ENCODE measurements at regions not wholly inside any gene's neighbourhood (a gene's known extent, or its start where the extent isn't known, plus 50 kb on each side); places are given as distances from the start of the nearest gene placed in this dataset.

DNA sequence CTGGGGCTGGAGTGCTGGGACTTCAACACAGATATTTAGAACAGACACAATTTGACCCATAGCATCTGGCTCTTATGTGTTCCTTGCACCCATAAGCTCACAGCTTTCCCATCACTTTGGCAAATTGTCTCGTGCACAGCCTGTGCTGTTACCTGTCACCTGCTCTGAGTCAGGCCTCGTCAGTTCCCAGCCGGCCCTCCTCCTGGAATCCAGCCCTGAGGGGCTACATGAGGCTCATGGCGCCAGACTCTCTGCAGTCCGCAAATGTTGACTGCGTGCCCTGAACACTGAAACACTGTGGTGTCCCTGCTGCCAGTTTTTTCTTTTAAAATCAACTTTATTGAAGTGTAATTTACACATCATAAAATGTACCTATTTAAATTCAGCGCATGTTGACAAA, 65.4 kb upstream of the BZW1 start:
- TF ChIP-seq ZSCAN31 (CRISPR knock-in tag; IDR thresholded peaks at IDR 0.05; ENCODE audit: low read depth) (no peak), HNF4G (IDR thresholded peaks at IDR 0.05; ENCODE audit: borderline replicate concordance, low read depth, low read length) (no peak), HNF4G (CRISPR knock-in tag; IDR thresholded peaks at IDR 0.05; ENCODE audit: borderline replicate concordance, low read depth) (no peak)
- no TSS peak for BruUV-seq (replicated peaks)
- intact Hi-C loops (cut with micrococcal nuclease; ENCODE audit: unreplicated experiment) (loop anchor here (5.0 to 10.0 kb wide), 3 partner anchors 34 to 138 kb away; partner anchors contain the start of genes NIF3L1 and PPIL3), in situ Hi-C loops (cut with HindIII; ENCODE audit: extremely low pct_ligation_motif_present, low pct_unique_long_range_greater_than_20kb) (no loop called here)
- Histone ChIP-seq H2AFZ (ENCODE audit: low read length) (no peak overlapping the region), H3K27me3 (ENCODE audit: control insufficient read depth in 1 of 2, insufficient read depth in 2 of 2, low read length in 2 of 2) (peaks cover 0 to 13% of the 10 kb centered on the region in 2 experiments; a peak in 2 of 5 replicates), H3K9me3 (ENCODE audit: low read length) (no peaks in the 10 kb centered on the region), H3K4me2 (ENCODE audit: low read depth, low read length) (no peak overlapping the region), H3K4me1 (ENCODE audit: insufficient read depth, low read length) (peaks cover 62% of the 10 kb centered on the region), H3K9ac (ENCODE audit: insufficient read depth, low read depth, low read length) (no peak overlapping the region), H4K20me1 (ENCODE audit: insufficient read depth, low read length) (no peaks in the 10 kb centered on the region), H3K27ac (ENCODE audit: extremely low read length, insufficient read depth, low read length) (no peak overlapping the region), H3K36me3 (replicated peaks in 1 of 2; ENCODE audit: control insufficient read depth in 1 of 2, insufficient read depth in 2 of 2, low read length in 2 of 2) (no peaks in the 10 kb centered on the region), H3K4me3 (replicated peaks in 1 of 3; ENCODE audit: insufficient read depth in 1 of 3, low read depth in 2 of 3, low read length in 3 of 3) (no peak overlapping the region), H3K79me2 (ENCODE audit: insufficient read depth, low read length) (no peaks in the 10 kb centered on the region)
- ATAC-seq (no peak), DNase-seq (ENCODE audit: low spot score) (no peak), FAIRE-seq (no peak)
- ChIA-PET POLR2A (interaction anchor here (0.9 to 4.5 kb wide), 3 partner anchors 12 to 118 kb away, joined by 4 to 140 read pairs (median 19); partner anchors contain the start of gene CLK1), CTCF (ENCODE audit: low intra/inter-chr PET ratio, low total read pairs) (no interaction called here)
- WGBS (ENCODE audit: low lambda C conversion rate) = 84% methylated on average over 7 of the region's 7 CpGs

DNA sequence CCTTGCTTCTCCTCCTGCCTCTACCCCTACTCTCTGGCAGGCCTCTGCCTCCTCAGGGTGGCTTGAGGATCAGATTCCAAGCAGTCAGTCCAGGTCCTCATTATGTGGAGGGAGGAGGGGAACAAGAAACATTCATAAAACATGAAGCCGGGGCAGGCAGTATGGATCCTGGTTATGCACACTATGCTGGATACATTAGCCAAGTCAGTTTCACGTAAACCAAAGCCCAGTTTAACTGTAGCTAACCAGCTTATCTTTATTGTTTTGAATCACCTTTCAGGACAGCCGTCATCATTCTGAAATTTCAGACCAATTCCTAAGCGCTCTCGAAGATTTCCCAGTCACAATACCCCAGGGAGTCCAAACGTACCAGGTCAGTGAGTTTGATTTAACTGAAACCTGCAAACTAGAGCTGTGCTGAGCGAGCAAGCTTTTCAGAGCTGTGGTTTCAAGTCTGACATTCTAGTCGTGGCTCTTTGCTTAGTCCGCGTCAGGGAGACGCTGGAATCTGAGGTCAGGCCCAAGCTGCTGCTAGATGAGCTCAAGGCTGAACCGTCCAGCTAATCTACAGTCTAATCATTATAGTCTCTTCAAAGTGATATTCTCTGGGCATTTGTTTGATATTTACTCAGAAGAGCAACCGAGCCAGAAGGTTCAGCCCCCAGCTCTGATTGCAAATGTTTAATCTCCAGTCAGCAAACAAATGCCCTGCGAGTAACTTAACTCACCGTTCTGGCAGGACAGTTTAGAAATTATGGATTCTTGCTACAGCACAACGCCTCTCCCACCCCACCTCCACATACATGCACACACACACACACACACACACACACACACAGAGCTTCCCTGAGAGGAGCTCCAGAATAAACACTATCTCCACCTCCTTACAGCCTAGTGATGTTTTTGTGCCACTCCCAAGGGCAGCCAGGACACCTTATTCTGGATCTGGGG, 63.8 kb upstream of the BZW1 start:
- Histone ChIP-seq H3K9me3 (ENCODE audit: low read length) (no peaks in the 10 kb centered on the region), H3K9ac (ENCODE audit: insufficient read depth, low read depth, low read length) (peak overlapping the region; percentile 60), H3K79me2 (ENCODE audit: insufficient read depth, low read length) (no peaks in the 10 kb centered on the region), H3K27me3 (ENCODE audit: control insufficient read depth in 1 of 2, insufficient read depth in 2 of 2, low read length in 2 of 2) (peaks cover 0 to 7% of the 10 kb centered on the region in 2 experiments; a peak in 2 of 5 replicates), H3K4me1 (ENCODE audit: insufficient read depth, low read length) (peaks cover 57% of the 10 kb centered on the region), H3K4me2 (ENCODE audit: low read depth, low read length) (peak overlapping the region; percentile 87), H3K36me3 (replicated peaks in 1 of 2; ENCODE audit: control insufficient read depth in 1 of 2, insufficient read depth in 2 of 2, low read length in 2 of 2) (no peaks in the 10 kb centered on the region), H3K27ac (ENCODE audit: extremely low read length, insufficient read depth, low read length) (peak overlapping the region; percentile 68), H3K4me3 (replicated peaks in 1 of 3; ENCODE audit: insufficient read depth in 1 of 3, low read depth in 2 of 3, low read length in 3 of 3) (peak overlapping the region; percentile 30 to 51 (median 46)), H2AFZ (ENCODE audit: low read length) (peak overlapping the region; percentile 37), H4K20me1 (ENCODE audit: insufficient read depth, low read length) (no peaks in the 10 kb centered on the region)
- ChIA-PET POLR2A (interaction anchor here (0.9 to 4.5 kb wide), 20 partner anchors 8 to 1033 kb away, joined by 3 to 140 read pairs (median 7); partner anchors contain the start of genes ALS2, AOX1, BZW1 and CLK1), CTCF (ENCODE audit: low intra/inter-chr PET ratio, low total read pairs) (interaction anchor here (0.6 kb wide), 1 partner anchor 119 kb away, joined by 4 read pairs; no protein-coding TSS in a partner anchor)
- under 1% methylated on average over 16 of the region's 16 CpGs for WGBS (ENCODE audit: low lambda C conversion rate)
- FAIRE-seq = peak; percentile 98
- ATAC-seq = peak; percentile 94
- peak; percentile 99 for DNase-seq (ENCODE audit: low spot score)
- intact Hi-C loops (cut with micrococcal nuclease; ENCODE audit: unreplicated experiment) = loop anchor here (1.0 to 10.0 kb wide), 4 partner anchors 8 to 137 kb away; partner anchors contain the start of genes NIF3L1 and PPIL3
- in situ Hi-C loops (cut with HindIII; ENCODE audit: extremely low pct_ligation_motif_present, low pct_unique_long_range_greater_than_20kb) = no loop called here
- TSS peak; percentile 89 for BruUV-seq (replicated peaks)
- TF ChIP-seq JUNB (CRISPR knock-in tag; IDR thresholded peaks at IDR 0.05; ENCODE audit: borderline replicate concordance) (peak; percentile 35; the same call in 1 of the 2 replicates), POLR2AphosphoS5 (IDR thresholded peaks at IDR 0.05; ENCODE audit: low read depth, low read length) (no peak), ZNF543 (CRISPR knock-in tag; IDR thresholded peaks at IDR 0.05) (0 out of 2 replicates have a peak, but pooled peaks have one; percentile 45), ZNF644 (CRISPR knock-in tag; IDR thresholded peaks at IDR 0.05; ENCODE audit: low read depth) (no peak), ZNF34 (CRISPR knock-in tag; IDR thresholded peaks at IDR 0.05; ENCODE audit: borderline replicate concordance) (no peak; the same call in 1 of the 2 replicates)
- TF ChIP-seq, protein P1, sequence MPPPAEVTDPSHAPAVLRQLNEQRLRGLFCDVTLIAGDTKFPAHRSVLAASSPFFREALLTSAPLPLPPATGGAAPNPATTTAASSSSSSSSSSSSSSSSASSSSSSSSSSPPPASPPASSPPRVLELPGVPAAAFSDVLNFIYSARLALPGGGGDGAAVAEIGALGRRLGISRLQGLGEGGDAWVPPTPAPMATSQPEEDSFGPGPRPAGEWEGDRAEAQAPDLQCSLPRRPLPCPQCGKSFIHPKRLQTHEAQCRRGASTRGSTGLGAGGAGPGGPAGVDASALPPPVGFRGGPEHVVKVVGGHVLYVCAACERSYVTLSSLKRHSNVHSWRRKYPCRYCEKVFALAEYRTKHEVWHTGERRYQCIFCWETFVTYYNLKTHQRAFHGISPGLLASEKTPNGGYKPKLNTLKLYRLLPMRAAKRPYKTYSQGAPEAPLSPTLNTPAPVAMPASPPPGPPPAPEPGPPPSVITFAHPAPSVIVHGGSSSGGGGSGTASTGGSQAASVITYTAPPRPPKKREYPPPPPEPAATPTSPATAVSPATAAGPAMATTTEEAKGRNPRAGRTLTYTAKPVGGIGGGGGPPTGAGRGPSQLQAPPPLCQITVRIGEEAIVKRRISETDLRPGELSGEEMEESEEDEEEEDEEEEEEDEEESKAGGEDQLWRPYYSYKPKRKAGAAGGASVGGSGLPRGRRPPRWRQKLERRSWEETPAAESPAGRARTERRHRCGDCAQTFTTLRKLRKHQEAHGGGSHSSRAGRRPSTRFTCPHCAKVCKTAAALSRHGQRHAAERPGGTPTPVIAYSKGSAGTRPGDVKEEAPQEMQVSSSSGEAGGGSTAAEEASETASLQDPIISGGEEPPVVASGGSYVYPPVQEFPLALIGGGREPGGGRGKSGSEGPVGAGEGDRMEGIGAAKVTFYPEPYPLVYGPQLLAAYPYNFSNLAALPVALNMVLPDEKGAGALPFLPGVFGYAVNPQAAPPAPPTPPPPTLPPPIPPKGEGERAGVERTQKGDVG (CRISPR knock-in tag; IDR thresholded peaks at IDR 0.05; ENCODE audit: borderline replicate concordance) = no peak
- TF ChIP-seq, protein P2, sequence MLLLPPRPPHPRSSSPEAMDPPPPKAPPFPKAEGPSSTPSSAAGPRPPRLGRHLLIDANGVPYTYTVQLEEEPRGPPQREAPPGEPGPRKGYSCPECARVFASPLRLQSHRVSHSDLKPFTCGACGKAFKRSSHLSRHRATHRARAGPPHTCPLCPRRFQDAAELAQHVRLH (CRISPR knock-in tag; IDR thresholded peaks at IDR 0.05; ENCODE audit: borderline replicate concordance, low read depth) = peak; percentile 64; the same call in 1 of the 2 replicates
- TF ChIP-seq, protein P3, sequence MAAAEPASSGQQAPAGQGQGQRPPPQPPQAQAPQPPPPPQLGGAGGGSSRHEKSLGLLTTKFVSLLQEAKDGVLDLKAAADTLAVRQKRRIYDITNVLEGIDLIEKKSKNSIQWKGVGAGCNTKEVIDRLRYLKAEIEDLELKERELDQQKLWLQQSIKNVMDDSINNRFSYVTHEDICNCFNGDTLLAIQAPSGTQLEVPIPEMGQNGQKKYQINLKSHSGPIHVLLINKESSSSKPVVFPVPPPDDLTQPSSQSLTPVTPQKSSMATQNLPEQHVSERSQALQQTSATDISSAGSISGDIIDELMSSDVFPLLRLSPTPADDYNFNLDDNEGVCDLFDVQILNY (CRISPR knock-in tag; conservative IDR thresholded peaks at IDR 0.05) = no peak

Measured in HepG2 (cell line).